GM20000 (cell line): ENCODE measurements at regions not wholly inside any gene's neighbourhood (a gene's known extent, or its start where the extent isn't known, plus 50 kb on each side); places are given as distances from the start of the nearest gene placed in this dataset.

Source experiments
- DNase-seq: peaks from one replicate; pipeline ENCODE4 v3.0.0; 2012; ENCODE audit warnings: low spot score
- CTCF ChIP-seq: IDR thresholded peaks from 2 replicates; pipeline ENCODE4 v1.5.1; 2012; ENCODE audit warnings: mild to moderate bottlenecking, control low read depth; ENCODE audit errors: extremely low read depth, missing control alignments

DNA sequence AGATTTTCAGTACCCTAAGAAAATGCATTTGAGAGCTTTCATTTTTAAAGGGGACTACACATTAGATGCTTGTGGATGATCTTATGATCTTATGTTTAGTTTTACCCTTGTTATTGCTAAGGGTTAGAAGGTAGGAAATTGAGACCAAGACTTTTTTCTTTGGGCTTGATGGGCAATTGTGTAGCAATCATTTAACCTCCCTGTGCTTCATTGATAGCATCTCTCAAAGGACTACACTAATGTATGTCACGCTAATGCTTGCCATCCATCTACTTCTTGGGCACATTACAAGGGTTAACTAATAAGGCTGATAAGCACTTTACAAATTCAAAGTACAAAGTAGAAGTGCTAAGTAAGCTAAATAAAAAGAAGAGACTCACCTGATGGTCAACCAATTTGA lies 189.3 kb upstream of the LRP1B start:
- no peak for TF ChIP-seq CTCF
- DNase-seq, result no peak

- TF ChIP-seq CTCF, result no peak
- no peak for DNase-seq
Measured at GRCh38 chr2:142316049-142316448, 185.2 kb upstream of the LRP1B start.

DNA sequence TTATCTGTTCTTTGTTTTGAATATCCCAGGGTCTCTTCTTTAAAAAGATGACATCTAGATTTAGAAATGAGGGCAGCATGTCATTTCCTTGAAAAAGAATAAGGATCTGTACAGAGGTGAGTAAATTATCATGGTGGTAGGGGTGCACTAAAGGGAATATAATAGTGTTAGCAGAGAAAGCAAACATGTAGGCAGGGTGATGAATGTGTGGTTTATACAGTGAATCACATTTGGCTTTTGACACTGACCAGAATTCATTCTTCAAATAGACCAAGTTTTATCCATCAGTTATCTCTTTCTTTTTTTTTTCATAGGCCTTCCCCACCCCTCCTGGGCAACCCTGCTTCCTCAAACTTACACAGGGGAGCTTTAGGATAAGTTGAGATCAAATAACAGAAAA lies 184.5 kb upstream of the LRP1B start:
- TF ChIP-seq CTCF, result no peak

DNA sequence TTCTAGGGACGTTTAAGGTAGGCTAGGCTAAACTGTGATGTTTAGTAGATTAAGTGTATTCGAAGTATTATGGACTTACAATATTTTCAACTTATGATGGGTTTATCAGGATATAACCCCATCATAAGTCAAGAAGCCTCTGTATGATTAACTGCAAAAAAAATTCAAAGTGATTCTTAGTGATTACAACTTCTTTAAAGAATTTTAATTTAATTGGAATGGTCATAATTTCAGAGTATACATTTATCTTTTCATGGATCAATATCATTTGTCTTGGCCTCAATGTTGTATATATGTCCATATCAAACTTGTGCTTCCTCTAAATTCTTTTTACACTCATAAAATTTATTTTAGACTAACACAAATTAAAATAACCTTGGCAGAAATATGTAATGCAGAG lies 183.3 kb upstream of the LRP1B start:
- no peak for TF ChIP-seq CTCF
- no peak for DNase-seq

More for the DNA sequence above, 184.5 kb upstream of the LRP1B start:
- no peak for DNase-seq

DNA sequence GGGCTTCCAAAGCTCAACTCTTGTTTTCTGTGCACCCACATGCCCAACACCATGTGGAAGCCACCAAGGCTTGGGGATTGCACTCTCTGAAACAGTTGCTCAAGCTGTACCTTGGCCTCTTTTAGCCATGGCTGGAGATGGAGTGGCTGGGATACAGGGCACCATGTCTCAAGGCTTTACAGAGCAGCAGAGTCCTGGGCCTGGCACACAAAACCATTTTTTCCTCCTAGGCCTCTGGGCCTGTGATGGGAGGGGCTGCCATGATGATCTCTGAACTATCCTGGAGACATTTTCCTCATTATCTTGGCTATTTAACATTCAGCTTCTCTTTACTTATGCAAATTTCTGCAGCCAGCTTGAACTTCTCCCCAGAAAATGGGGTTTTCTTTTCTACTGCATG lies 179.7 kb upstream of the LRP1B start:
- TF ChIP-seq CTCF, result no peak
- no peak for DNase-seq

GRCh38 chr2:142308744-142309143 lies 177.9 kb upstream of the LRP1B start:
- DNase-seq, result no peak
- no peak for TF ChIP-seq CTCF

- no peak for DNase-seq
- no peak for TF ChIP-seq CTCF
Measured at GRCh38 chr2:142307616-142308115, 176.8 kb upstream of the LRP1B start.
